Kidney glomerular epithelial cell (primary cell): ENCODE measurements at regions not wholly inside any gene's neighbourhood (a gene's known extent, or its start where the extent isn't known, plus 50 kb on each side); places are given as distances from the start of the nearest gene placed in this dataset.
A peak's percentile ranks its signal among the peaks of the same experiment; 100 is the strongest.

Experiments
- DNase-seq: peaks from one replicate; lab custom pipeline; 2025; lab: John Stamatoyannopoulos, UW

DNA sequence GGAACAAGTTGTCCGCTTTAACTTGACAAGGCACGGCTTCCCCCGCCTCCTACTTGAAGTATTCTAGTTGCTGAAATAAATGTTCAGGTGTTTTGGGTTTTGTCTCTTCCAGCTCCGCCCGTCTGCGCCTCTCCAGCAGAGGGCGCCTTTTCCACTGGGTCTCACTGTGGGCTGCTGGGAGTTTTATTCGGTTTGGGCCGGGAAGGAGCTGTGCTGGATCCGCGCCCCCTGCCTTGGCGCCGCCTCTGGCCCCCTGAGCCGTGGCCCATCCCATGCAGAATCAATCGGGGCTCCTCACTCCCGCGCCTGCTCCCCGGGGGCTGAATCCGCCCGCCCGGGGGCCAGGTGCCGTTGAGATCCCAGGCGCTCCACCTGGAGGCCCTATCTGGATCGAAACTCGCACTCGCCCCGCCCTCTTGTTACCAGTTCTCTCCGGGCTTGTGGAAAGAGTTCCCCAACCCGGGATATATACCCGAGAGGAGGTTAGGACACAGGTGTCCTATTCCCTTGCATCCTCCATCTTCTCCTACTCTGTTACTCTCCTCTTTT is 51.0 kb upstream of the TCF21 start:
- DNase-seq, result peak; percentile 38
